HepG2 (cell line): ENCODE measurements at regions not wholly inside any gene's neighbourhood (a gene's known extent, or its start where the extent isn't known, plus 50 kb on each side); places are given as distances from the start of the nearest gene placed in this dataset.
A peak's percentile ranks its signal among the peaks of the same experiment; 100 is the strongest.

Source experiments
- ATAC-seq: fragments of 200-7000 bp; cut with Tn5 transposase; 3 replicates; pipeline ENCODE4 v1.9.1; 2020; ENCODE audit warnings: mild to moderate bottlenecking, moderate library complexity
- BruUV-seq: library from RNA; stranded (reverse); fragments of 400-500 nt; replicated peaks from 2 replicates; lab custom pipeline; 2021; lab: Mats Ljungman, UMichigan
- CTCF ChIA-PET: fragments of 300-600 bp; formaldehyde crosslinking; extraction: SDS; loops from one replicate; lab custom pipeline; 2021; ENCODE audit warnings: low total read pairs, inconsistent platforms, low intra/inter-chr PET ratio; lab: Yijun Ruan, JAX
- POLR2A ChIA-PET: fragments of 350-600 bp; sonication (Branson Sonifier 250); formaldehyde crosslinking; loops from one replicate; lab custom pipeline; 2020; ENCODE audit warnings: antibody characterized with exemption, inconsistent platforms; lab: Yijun Ruan, JAX
- DNase-seq: peaks from one replicate; pipeline ENCODE4 v3.0.0-alpha.2; 2015; ENCODE audit warnings: low spot score
- FAIRE-seq: peaks from 3 replicates; lab custom pipeline; 2011; peaks lifted over from hg19 to GRCh38; lab: Jason Lieb, UNC
- H2AFZ ChIP-seq: one replicate; pipeline ENCODE4 v1.6.1; 2011; ENCODE audit warnings: low read length, inconsistent platforms
- H3K27ac ChIP-seq: fragments of 300-600 bp; 3 replicates; pipeline ENCODE4 v1.8.0; 2011; ENCODE audit warnings: mixed run types, mild to moderate bottlenecking, mixed read lengths, low read length, inconsistent platforms; ENCODE audit not compliant: insufficient read depth; ENCODE audit errors: extremely low read length
- H3K27me3 ChIP-seq, 2 experiments: fragments of 200-600 bp in 1 of 2; 2 replicates in 1 of 2; 3 replicates in 1 of 2; pipeline versions ENCODE4 v1.6.0 to v1.8.0; 2011; ENCODE audit warnings: low read length in 2 of 2, mild to moderate bottlenecking in 2 of 2, moderate library complexity in 2 of 2, inconsistent platforms in 1 of 2; ENCODE audit not compliant: insufficient read depth in 2 of 2, control insufficient read depth in 1 of 2
- H3K36me3 ChIP-seq, 2 experiments: fragments of 200-600 bp in 1 of 2; replicated peaks in 1 of 2; 2 replicates in 1 of 2; 3 replicates in 1 of 2; pipeline versions ENCODE4 v1.5.1 to v1.8.0; 2011; ENCODE audit warnings: low read length in 2 of 2, inconsistent platforms in 1 of 2; ENCODE audit not compliant: insufficient read depth in 2 of 2, control insufficient read depth in 1 of 2
- H3K4me1 ChIP-seq: 2 replicates; pipeline ENCODE4 v1.5.1; 2012; ENCODE audit warnings: low read length, inconsistent platforms; ENCODE audit not compliant: insufficient read depth
- H3K4me2 ChIP-seq: 2 replicates; pipeline ENCODE4 v1.6.0; 2011; ENCODE audit warnings: low read depth, low read length, inconsistent platforms
- H3K4me3 ChIP-seq, 3 experiments: fragments of 200-600 bp in 1 of 3; sonication (generic), shearing (Covaris generic) in 1 of 3; replicated peaks in 1 of 3; 2 replicates each; pipeline ENCODE4 v1.5.1; 2011 to 2016; ENCODE audit warnings: low read length in 3 of 3, inconsistent platforms in 2 of 3, low read depth in 2 of 3, mild to moderate bottlenecking in 2 of 3, control low read depth in 1 of 3, mixed read lengths in 1 of 3; ENCODE audit not compliant: insufficient read depth in 1 of 3
- H3K79me2 ChIP-seq: one replicate; pipeline ENCODE4 v1.6.1; 2011; ENCODE audit warnings: low read length, inconsistent platforms; ENCODE audit not compliant: insufficient read depth
- H3K9ac ChIP-seq: 2 replicates; pipeline ENCODE4 v1.6.0; 2011; ENCODE audit warnings: mild to moderate bottlenecking, low read depth, low read length, inconsistent platforms; ENCODE audit not compliant: insufficient read depth
- H3K9me3 ChIP-seq: 2 replicates; pipeline ENCODE4 v1.5.1; 2012; ENCODE audit warnings: mild to moderate bottlenecking, low read length
- H4K20me1 ChIP-seq: 2 replicates; pipeline ENCODE4 v1.6.0; 2011; ENCODE audit warnings: inconsistent platforms, mild to moderate bottlenecking, low read length, moderate library complexity; ENCODE audit not compliant: insufficient read depth
- CEBPB ChIP-seq: IDR thresholded peaks from 2 replicates; pipeline ENCODE4 v1.6.1; 2011; ENCODE audit warnings: low read depth, low read length, improper control_type of control experiment, borderline replicate concordance
- DNMT1 ChIP-seq: sonication (generic); formaldehyde crosslinking; IDR thresholded peaks from 2 replicates; pipeline ENCODE4 v1.5.1; 2020; ENCODE audit warnings: mild to moderate bottlenecking, missing genetic modification reagents
- FOXM1 ChIP-seq: sonication (generic); formaldehyde crosslinking; IDR thresholded peaks from 2 replicates; pipeline ENCODE4 v1.5.0; 2020; ENCODE audit warnings: missing genetic modification reagents
- GATAD2A ChIP-seq: IDR thresholded peaks from 2 replicates; pipeline ENCODE4 v1.6.1; 2016
- HIVEP1 ChIP-seq: sonication (generic); formaldehyde crosslinking; IDR thresholded peaks from 2 replicates; pipeline ENCODE4 v1.4.0; 2020; ENCODE audit warnings: mild to moderate bottlenecking, missing genetic modification reagents
- MBNL3 ChIP-seq: fragments of 250-450 bp; sonication (Bioruptor Pico); conservative IDR thresholded peaks from 2 replicates; pipeline ENCODE4 v1.8.0; 2022; ENCODE audit warnings: mild to moderate bottlenecking, inconsistent platforms
- SP2 ChIP-seq: sonication (generic); formaldehyde crosslinking; IDR thresholded peaks from 2 replicates; pipeline ENCODE4 v1.5.1; 2020; ENCODE audit warnings: mild to moderate bottlenecking, missing genetic modification reagents
- TBX3 ChIP-seq: fragments of 450-650 bp; IDR thresholded peaks from 2 replicates; pipeline ENCODE4 v1.6.1; 2017; ENCODE audit warnings: antibody characterized with exemption, mild to moderate bottlenecking, inconsistent platforms, borderline replicate concordance
- TCF7L2 ChIP-seq: IDR thresholded peaks from 2 replicates; pipeline ENCODE4 v1.6.1; 2011; ENCODE audit warnings: mild to moderate bottlenecking, low read depth, low read length, moderate library complexity
- WGBS: methylation state at CpG from one replicate; pipeline ENCODE4 v1.1.6; 2017; ENCODE audit warnings: low lambda C conversion rate; 5-methylcytosine and 5-hydroxymethylcytosine counted together
- in situ Hi-C: cut with HindIII; loops from 2 replicates; pipeline ENCODE4 v1.10.0; 2017; ENCODE audit warnings: low pct_unique_long_range_greater_than_20kb; ENCODE audit not compliant: extremely low pct_ligation_motif_present
- intact Hi-C: fragments of 100-400 bp; cut with micrococcal nuclease; formaldehyde crosslinking; loops from one replicate; pipeline ENCODE4 v1.10.0; 2022; ENCODE audit not compliant: unreplicated experiment
- TF ChIP-seq, protein P1 (sequence below): IDR thresholded peaks from 2 replicates; pipeline ENCODE4 v1.6.1; 2012; ENCODE audit warnings: low read length, improper control_type of control experiment
- TF ChIP-seq, protein P2 (sequence below), 2 experiments: fragments of 450-650 bp in 1 of 2; sonication (generic) in 1 of 2; formaldehyde crosslinking in 1 of 2; IDR thresholded peaks; 2 replicates each; pipeline versions ENCODE4 v1.6.1 to v1.8.0; 2016 to 2022; ENCODE audit warnings: antibody characterized with exemption in 1 of 2, mild to moderate bottlenecking in 1 of 2, missing genetic modification reagents in 1 of 2
- TF ChIP-seq, protein P3 (sequence below): sonication (generic); formaldehyde crosslinking; IDR thresholded peaks from 2 replicates; pipeline ENCODE4 v1.4.0; 2020; ENCODE audit warnings: mild to moderate bottlenecking, missing genetic modification reagents

- POLR2A ChIA-PET = no interaction called here
- TF ChIP-seq, protein P1, sequence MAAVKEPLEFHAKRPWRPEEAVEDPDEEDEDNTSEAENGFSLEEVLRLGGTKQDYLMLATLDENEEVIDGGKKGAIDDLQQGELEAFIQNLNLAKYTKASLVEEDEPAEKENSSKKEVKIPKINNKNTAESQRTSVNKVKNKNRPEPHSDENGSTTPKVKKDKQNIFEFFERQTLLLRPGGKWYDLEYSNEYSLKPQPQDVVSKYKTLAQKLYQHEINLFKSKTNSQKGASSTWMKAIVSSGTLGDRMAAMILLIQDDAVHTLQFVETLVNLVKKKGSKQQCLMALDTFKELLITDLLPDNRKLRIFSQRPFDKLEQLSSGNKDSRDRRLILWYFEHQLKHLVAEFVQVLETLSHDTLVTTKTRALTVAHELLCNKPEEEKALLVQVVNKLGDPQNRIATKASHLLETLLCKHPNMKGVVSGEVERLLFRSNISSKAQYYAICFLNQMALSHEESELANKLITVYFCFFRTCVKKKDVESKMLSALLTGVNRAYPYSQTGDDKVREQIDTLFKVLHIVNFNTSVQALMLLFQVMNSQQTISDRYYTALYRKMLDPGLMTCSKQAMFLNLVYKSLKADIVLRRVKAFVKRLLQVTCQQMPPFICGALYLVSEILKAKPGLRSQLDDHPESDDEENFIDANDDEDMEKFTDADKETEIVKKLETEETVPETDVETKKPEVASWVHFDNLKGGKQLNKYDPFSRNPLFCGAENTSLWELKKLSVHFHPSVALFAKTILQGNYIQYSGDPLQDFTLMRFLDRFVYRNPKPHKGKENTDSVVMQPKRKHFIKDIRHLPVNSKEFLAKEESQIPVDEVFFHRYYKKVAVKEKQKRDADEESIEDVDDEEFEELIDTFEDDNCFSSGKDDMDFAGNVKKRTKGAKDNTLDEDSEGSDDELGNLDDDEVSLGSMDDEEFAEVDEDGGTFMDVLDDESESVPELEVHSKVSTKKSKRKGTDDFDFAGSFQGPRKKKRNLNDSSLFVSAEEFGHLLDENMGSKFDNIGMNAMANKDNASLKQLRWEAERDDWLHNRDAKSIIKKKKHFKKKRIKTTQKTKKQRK = no peak
- 0 out of 2 replicates have a peak, but pooled peaks have one; percentile 31 for TF ChIP-seq GATAD2A (CRISPR knock-in tag)
- no peak for TF ChIP-seq DNMT1 (CRISPR knock-in tag)
- no peak for TF ChIP-seq TCF7L2
- no peak for TF ChIP-seq SP2 (CRISPR knock-in tag)
- TF ChIP-seq TBX3 = no peak
- peak; percentile 65 for TF ChIP-seq CEBPB
- TF ChIP-seq, protein P2, sequence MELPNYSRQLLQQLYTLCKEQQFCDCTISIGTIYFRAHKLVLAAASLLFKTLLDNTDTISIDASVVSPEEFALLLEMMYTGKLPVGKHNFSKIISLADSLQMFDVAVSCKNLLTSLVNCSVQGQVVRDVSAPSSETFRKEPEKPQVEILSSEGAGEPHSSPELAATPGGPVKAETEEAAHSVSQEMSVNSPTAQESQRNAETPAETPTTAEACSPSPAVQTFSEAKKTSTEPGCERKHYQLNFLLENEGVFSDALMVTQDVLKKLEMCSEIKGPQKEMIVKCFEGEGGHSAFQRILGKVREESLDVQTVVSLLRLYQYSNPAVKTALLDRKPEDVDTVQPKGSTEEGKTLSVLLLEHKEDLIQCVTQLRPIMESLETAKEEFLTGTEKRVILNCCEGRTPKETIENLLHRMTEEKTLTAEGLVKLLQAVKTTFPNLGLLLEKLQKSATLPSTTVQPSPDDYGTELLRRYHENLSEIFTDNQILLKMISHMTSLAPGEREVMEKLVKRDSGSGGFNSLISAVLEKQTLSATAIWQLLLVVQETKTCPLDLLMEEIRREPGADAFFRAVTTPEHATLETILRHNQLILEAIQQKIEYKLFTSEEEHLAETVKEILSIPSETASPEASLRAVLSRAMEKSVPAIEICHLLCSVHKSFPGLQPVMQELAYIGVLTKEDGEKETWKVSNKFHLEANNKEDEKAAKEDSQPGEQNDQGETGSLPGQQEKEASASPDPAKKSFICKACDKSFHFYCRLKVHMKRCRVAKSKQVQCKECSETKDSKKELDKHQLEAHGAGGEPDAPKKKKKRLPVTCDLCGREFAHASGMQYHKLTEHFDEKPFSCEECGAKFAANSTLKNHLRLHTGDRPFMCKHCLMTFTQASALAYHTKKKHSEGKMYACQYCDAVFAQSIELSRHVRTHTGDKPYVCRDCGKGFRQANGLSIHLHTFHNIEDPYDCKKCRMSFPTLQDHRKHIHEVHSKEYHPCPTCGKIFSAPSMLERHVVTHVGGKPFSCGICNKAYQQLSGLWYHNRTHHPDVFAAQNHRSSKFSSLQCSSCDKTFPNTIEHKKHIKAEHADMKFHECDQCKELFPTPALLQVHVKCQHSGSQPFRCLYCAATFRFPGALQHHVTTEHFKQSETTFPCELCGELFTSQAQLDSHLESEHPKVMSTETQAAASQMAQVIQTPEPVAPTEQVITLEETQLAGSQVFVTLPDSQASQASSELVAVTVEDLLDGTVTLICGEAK (IDR thresholded peaks at IDR 0.05) = no peak
- TF ChIP-seq, protein P2 (CRISPR knock-in tag; IDR thresholded peaks at IDR 0.05) = no peak
- TF ChIP-seq, protein P3, sequence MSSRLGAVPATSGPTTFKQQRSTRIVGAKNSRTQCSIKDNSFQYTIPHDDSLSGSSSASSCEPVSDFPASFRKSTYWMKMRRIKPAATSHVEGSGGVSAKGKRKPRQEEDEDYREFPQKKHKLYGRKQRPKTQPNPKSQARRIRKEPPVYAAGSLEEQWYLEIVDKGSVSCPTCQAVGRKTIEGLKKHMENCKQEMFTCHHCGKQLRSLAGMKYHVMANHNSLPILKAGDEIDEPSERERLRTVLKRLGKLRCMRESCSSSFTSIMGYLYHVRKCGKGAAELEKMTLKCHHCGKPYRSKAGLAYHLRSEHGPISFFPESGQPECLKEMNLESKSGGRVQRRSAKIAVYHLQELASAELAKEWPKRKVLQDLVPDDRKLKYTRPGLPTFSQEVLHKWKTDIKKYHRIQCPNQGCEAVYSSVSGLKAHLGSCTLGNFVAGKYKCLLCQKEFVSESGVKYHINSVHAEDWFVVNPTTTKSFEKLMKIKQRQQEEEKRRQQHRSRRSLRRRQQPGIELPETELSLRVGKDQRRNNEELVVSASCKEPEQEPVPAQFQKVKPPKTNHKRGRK (CRISPR knock-in tag) = no peak
- no peak for TF ChIP-seq FOXM1 (CRISPR knock-in tag)
- TF ChIP-seq HIVEP1 = no peak
- no peak for TF ChIP-seq MBNL3 (CRISPR knock-in tag)
These were observed 100.3 kb upstream of the CHL1 start for GRCh38 chr3:96259-96658.

More at GRCh38 chr3:96259-96658, 100.3 kb upstream of the CHL1 start:
- BruUV-seq = no TSS peak
- no peaks in the 10 kb centered on the region for H4K20me1 ChIP-seq
- CTCF ChIA-PET = no interaction called here
- no peaks in the 10 kb centered on the region for H3K27me3 ChIP-seq
- in situ Hi-C loops (no loop called here), intact Hi-C loops (no loop called here)
- H2AFZ ChIP-seq = no peak overlapping the region
- no peak overlapping the region for H3K9ac ChIP-seq
- H3K36me3 ChIP-seq = no peaks in the 10 kb centered on the region
- ATAC-seq (peak; percentile 62), FAIRE-seq (no peak), DNase-seq (peak; percentile 8)
- H3K79me2 ChIP-seq = no peaks in the 10 kb centered on the region
- no peak overlapping the region for H3K4me2 ChIP-seq
- no peak overlapping the region for H3K27ac ChIP-seq
- H3K4me3 ChIP-seq = no peak overlapping the region
- peaks cover 7% of the 10 kb centered on the region for H3K4me1 ChIP-seq
- 2% methylated on average over 4 of the region's 4 CpGs for WGBS
- H3K9me3 ChIP-seq = peaks cover 16% of the 10 kb centered on the region; the same call in 1 of the 2 replicates
